HUES48 (cell line): ENCODE measurements at regions not wholly inside any gene's neighbourhood (a gene's known extent, or its start where the extent isn't known, plus 50 kb on each side); places are given as distances from the start of the nearest gene placed in this dataset.

Experiments used
- H3K27ac ChIP-seq: one replicate; pipeline ENCODE4 v1.7.0; 2013; ENCODE audit warnings: low read depth, low read length, inconsistent platforms
- H3K27me3 ChIP-seq: 2 replicates; pipeline ENCODE4 v1.6.1; 2013; ENCODE audit warnings: mild to moderate bottlenecking, low read length; ENCODE audit not compliant: control insufficient read depth, insufficient read depth
- H3K36me3 ChIP-seq: 2 replicates; pipeline ENCODE4 v1.6.1; 2013; ENCODE audit warnings: low read length; ENCODE audit not compliant: control insufficient read depth, insufficient read depth
- H3K4me1 ChIP-seq: 2 replicates; pipeline ENCODE4 v1.6.1; 2013; ENCODE audit warnings: mild to moderate bottlenecking, low read length; ENCODE audit not compliant: control insufficient read depth, insufficient read depth
- H3K4me3 ChIP-seq: 2 replicates; pipeline ENCODE4 v1.5.1; 2013; ENCODE audit warnings: mild to moderate bottlenecking, low read depth, low read length
- H3K9ac ChIP-seq: 2 replicates; pipeline ENCODE4 v1.6.1; 2013; ENCODE audit warnings: mild to moderate bottlenecking, low read depth, low read length, moderate library complexity
- H3K9me3 ChIP-seq: 2 replicates; pipeline ENCODE4 v1.6.1; 2013; ENCODE audit warnings: low read length; ENCODE audit not compliant: control insufficient read depth, insufficient read depth

DNA sequence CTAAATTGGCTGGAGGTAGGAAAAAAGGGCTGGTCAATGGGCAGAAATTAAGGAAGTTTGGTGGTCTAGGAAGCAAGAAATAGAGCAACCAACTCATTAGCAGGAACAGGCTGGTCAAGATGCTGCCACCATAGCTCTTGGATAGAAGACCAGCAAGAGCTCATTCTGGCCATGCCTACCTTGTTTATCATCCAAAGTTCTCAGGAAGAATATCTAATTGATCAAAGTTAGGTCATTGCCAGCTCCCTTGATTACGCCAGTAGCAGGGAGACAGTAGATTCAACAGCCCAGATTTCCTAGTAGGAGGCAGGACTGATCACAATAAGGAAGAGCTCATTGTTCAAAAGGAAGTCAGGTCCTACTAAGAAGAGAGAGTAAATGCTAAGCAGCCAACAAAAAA lies 370.2 kb downstream of the GPATCH2 start:
- Histone ChIP-seq H3K36me3 (no peaks in the 10 kb centered on the region), H3K4me1 (no peaks in the 10 kb centered on the region), H3K9ac (no peak overlapping the region), H3K27ac (no peak overlapping the region), H3K4me3 (no peak overlapping the region), H3K27me3 (no peaks in the 10 kb centered on the region), H3K9me3 (no peaks in the 10 kb centered on the region)

DNA sequence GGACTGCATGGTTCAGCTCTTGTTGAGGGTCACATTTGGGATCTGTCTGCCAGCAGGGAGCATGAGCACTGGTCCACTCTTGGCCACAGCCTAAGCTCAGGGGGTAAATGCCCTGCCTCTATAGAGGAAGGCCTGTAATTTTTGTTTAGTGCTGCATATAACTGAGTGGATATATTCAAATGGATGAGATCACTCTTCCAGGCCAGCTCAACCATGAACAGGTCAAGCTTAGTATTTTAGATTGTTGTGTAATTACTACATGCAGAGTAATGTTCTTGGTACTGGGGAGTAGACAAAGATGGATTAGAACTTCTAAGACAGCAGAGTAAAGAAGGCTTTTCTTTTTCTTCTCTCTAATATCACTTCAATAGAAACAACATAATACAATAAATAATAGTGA lies 376.9 kb downstream of the GPATCH2 start:
- Histone ChIP-seq H3K27ac (no peak overlapping the region), H3K9me3 (no peaks in the 10 kb centered on the region), H3K4me1 (no peaks in the 10 kb centered on the region), H3K4me3 (no peak overlapping the region), H3K27me3 (no peaks in the 10 kb centered on the region), H3K36me3 (no peaks in the 10 kb centered on the region), H3K9ac (no peak overlapping the region)

DNA sequence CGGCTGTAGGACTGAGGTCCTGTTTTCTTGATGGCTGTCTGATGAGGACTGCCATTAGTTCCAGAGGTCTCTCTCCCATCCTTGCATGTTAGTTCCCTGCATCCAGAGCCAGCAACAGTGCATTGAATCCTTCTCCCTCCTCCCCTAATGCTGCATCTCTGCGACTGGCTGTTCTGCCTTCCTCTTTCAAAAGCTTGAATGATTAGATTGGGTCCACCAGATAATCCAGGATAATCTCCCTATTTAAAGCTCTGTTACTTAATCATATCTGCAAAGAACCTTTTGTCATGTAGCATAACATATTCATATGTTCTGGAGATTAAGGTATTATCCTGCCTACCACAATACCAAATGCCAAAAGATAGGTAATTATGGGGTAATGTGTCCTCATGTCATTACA lies 377.5 kb downstream of the GPATCH2 start:
- Histone ChIP-seq H3K27me3 (no peaks in the 10 kb centered on the region), H3K36me3 (no peaks in the 10 kb centered on the region), H3K4me3 (no peak overlapping the region), H3K4me1 (no peaks in the 10 kb centered on the region), H3K9me3 (no peaks in the 10 kb centered on the region), H3K9ac (no peak overlapping the region), H3K27ac (no peak overlapping the region)

DNA sequence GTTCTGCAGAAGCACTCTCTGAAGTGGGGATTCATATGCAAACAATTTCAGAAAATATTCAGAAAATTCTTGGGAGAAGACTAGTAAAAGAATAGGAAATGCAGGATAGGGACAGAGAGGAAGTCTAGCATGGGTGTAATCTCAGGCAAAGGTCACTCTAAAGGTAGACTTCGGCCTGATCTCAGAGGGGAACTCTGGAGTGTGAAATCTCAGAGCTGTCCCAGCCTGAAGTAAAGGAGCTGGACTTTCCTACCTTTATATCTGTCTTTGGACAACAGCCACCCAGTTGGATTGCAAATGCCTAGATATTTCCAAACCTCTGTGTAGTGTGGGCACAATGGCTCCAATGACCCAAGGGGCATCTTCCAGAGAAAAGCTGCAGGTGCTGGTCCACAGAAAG lies 379.8 kb downstream of the GPATCH2 start:
- Histone ChIP-seq H3K9ac (no peak overlapping the region), H3K4me1 (no peaks in the 10 kb centered on the region), H3K9me3 (no peaks in the 10 kb centered on the region), H3K4me3 (no peak overlapping the region), H3K27me3 (no peaks in the 10 kb centered on the region), H3K27ac (no peak overlapping the region), H3K36me3 (no peaks in the 10 kb centered on the region)

DNA sequence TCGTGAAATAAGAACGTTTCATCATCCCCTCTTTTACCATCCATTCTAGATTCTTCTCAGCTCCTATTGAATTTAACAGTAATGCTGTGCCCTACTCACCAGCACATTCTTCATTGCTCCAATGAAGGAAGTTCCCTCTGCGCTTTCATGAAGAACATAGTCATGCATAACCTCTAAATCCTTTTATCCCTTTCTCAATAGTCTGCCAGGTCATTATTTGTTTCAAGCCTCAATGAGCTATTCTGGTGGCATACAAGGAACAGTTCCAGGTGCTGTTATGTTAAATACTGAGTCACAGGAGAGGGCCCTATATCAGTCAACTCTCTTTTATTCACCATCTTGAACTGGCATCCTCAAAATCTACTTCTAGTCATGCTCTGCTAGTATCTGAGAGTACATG lies 381.0 kb downstream of the GPATCH2 start:
- Histone ChIP-seq H3K27ac (no peak overlapping the region), H3K27me3 (no peaks in the 10 kb centered on the region), H3K9me3 (no peaks in the 10 kb centered on the region), H3K4me1 (no peaks in the 10 kb centered on the region), H3K9ac (no peak overlapping the region), H3K36me3 (no peaks in the 10 kb centered on the region), H3K4me3 (no peak overlapping the region)

DNA sequence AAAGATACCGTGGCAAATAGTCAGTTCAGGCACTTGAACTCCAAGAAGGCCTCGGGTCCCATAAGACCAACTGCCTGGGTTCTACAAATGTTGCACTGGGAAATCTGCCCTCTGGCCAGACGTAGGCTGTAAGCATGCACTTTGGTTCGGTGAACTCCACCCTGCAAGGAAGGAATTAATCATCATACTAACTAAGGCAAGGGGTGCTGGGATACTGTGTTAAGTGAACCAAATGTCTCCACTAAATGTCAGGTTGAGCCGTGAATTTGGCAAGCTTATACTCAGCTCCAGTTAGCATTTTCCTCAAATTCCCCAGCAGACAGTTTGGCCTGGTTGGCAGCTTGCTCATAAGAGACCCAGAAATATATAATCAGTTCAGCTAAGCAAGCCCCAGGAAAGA lies 385.9 kb downstream of the GPATCH2 start:
- H3K9me3 ChIP-seq = no peaks in the 10 kb centered on the region
- H3K9ac ChIP-seq = no peak overlapping the region
- no peaks in the 10 kb centered on the region for H3K36me3 ChIP-seq
- no peaks in the 10 kb centered on the region for H3K27me3 ChIP-seq
- no peak overlapping the region for H3K4me3 ChIP-seq
- H3K27ac ChIP-seq = no peak overlapping the region
- no peaks in the 10 kb centered on the region for H3K4me1 ChIP-seq

DNA sequence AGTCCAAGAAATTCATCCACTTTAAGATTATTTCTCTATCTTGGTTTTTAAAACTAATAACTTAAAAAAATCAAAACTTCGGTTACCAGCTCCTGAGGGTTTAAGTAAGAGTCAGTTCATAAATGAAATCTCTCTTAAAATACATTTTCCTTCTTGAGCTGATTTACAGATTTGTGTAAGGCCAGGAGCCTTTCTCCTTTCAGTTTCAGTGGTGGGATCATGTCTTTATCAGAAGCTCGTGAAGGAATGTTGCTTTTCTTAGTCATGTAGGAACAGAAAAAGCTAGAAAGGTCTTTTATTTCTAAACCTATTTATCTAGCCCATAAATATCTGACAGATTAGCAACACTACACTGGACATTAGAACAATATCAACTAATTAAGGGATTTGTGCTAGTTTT lies 390.2 kb downstream of the GPATCH2 start:
- H3K36me3 ChIP-seq = no peaks in the 10 kb centered on the region
- H3K9ac ChIP-seq = no peak overlapping the region
- no peak overlapping the region for H3K4me3 ChIP-seq
- H3K4me1 ChIP-seq = no peaks in the 10 kb centered on the region
- no peaks in the 10 kb centered on the region for H3K9me3 ChIP-seq
- no peaks in the 10 kb centered on the region for H3K27me3 ChIP-seq
- H3K27ac ChIP-seq = no peak overlapping the region

DNA sequence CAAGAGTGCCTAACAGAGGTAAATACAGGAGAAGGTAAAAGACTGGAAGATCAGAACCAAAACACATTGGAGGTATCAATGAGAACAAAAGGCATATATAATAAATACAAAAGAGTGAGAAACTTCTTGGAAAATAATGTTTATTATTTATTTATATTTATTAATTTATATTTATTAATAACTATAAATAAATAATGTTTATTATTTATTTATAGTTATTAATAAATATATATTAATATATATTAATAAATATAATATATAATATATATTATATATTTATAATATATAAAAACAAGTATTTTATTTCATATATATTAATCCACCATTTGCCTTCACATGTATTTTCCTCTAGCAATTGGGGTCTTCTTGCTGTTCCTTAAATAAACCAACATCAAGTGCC lies 391.9 kb downstream of the GPATCH2 start:
- Histone ChIP-seq H3K36me3 (no peaks in the 10 kb centered on the region), H3K27me3 (no peaks in the 10 kb centered on the region), H3K4me3 (no peak overlapping the region), H3K9me3 (no peaks in the 10 kb centered on the region), H3K9ac (no peak overlapping the region), H3K27ac (no peak overlapping the region), H3K4me1 (no peaks in the 10 kb centered on the region)

DNA sequence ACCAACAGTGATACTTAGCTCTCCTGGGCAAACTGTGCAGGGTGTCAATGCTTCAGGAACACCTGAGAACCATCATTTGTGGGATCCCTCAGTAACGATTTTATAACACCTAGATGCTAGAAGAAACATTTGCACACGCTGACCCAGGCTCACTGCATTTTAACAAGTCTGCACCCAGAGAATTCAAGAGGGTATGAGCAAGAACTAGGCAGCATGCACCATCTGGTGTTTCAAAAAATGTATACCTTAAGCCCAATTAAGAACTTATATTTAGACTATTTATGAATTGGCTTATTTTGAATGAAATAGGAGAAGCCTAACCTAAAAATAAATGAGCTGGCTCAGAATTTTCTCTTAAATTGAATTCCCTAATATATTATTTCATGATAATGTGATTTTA lies 400.5 kb downstream of the GPATCH2 start:
- Histone ChIP-seq H3K27ac (no peak overlapping the region), H3K9ac (no peak overlapping the region), H3K36me3 (no peaks in the 10 kb centered on the region), H3K27me3 (no peaks in the 10 kb centered on the region), H3K4me1 (no peaks in the 10 kb centered on the region), H3K9me3 (no peaks in the 10 kb centered on the region), H3K4me3 (no peak overlapping the region)

DNA sequence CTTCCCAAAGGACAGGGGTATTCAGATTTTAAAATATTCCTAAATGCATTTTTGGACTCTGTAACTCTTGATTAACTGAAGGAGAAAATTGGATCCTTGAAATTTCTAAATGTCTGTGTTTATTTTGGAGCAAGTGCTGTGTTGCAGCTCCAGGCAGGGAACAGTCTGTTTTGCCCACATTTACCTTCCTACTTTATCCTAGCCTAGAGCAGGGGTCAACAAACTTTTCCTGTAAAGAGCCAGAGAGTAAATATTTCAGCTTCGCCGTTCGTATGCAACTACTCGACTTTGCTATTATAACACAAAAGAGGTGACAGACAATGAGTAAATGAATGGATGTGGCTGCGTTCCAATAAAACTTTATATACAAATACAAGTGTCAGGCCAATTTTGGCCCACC lies 402.2 kb downstream of the GPATCH2 start:
- Histone ChIP-seq H3K4me1 (no peaks in the 10 kb centered on the region), H3K4me3 (no peak overlapping the region), H3K36me3 (no peaks in the 10 kb centered on the region), H3K27me3 (no peaks in the 10 kb centered on the region), H3K9ac (no peak overlapping the region), H3K27ac (no peak overlapping the region), H3K9me3 (no peaks in the 10 kb centered on the region)

DNA sequence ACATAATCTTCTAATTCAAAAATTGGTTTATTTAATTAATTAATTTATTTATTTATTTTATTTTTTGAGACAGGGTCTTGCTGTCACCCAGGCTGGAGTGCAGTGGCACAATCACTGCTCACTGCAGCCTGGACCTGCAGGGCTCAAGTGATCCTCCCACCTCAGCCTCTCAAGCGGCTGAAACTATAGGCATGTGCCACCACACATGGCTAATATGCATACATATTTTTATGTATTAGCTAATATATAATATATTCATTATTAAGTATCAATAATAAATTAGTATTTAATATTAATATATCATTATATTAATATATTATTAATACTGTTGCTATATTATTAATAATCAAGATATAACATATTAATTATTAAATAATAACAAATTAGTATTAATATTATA lies 406.7 kb downstream of the GPATCH2 start:
- no peaks in the 10 kb centered on the region for H3K27me3 ChIP-seq
- no peak overlapping the region for H3K9ac ChIP-seq
- no peak overlapping the region for H3K27ac ChIP-seq
- H3K4me1 ChIP-seq = no peaks in the 10 kb centered on the region
- H3K36me3 ChIP-seq = no peaks in the 10 kb centered on the region
- no peaks in the 10 kb centered on the region for H3K9me3 ChIP-seq
- no peak overlapping the region for H3K4me3 ChIP-seq

DNA sequence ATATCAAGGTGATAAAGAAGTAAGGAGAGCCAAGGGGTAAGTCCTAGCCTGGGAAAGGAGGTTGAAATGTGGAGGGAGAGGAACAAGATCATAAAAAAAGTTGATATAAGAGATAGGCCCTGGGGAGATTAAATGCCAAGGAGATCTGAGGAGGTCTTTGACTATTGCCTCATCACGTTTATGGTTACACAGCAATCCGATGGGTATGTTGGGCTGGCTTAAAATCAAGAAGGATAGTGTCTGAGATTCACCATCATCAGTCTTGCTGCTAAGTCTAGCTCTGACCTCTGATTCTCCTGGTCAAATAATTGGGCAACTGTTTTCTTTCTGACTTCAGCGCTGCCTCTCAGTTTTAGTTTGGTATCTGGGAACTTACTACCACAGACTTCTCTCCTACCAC lies 416.3 kb downstream of the GPATCH2 start:
- H3K36me3 ChIP-seq = no peaks in the 10 kb centered on the region

More for the DNA sequence above, 416.3 kb downstream of the GPATCH2 start:
- Histone ChIP-seq H3K9ac (no peak overlapping the region), H3K27ac (no peak overlapping the region), H3K4me3 (no peak overlapping the region), H3K4me1 (no peaks in the 10 kb centered on the region), H3K9me3 (no peaks in the 10 kb centered on the region), H3K27me3 (no peaks in the 10 kb centered on the region)
